ENCODE measurements at regions not wholly inside any gene's neighbourhood (a gene's known extent, or its start where the extent isn't known, plus 50 kb on each side); places are given as distances from the start of the nearest gene placed in this dataset.

DNA sequence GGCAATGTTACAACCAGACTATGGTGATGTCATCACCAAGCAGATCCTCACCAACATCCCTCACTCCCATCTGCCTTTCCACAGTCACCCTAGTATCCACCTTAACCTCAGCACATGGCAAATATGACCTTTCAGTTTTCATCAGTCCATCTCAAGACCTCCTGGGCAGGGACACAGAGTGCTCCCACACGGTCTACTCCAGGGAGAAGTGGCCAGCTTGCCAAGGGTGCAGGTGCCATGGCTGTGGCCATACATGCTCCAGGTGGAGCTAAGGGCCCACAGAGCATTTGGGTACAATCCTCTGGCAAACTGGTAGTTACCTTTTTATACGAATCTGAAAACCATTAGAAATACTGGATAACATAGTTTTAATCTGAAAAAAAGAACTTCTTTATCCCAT, 453.1 kb downstream of the ADCYAP1 start:
- intact Hi-C loops (cut with DNase I; ENCODE audit: low total_unique reads): no loop called here

GRCh38 chr18:1361936-1362335, 457.3 kb downstream of the ADCYAP1 start:
- no peaks in the 10 kb centered on the region for H3K4me1 ChIP-seq
- DNase-seq: no peak
- no peaks in the 10 kb centered on the region for H3K27me3 ChIP-seq
- intact Hi-C loops (cut with DNase I; ENCODE audit: low total_unique reads): no loop called here
- no peak overlapping the region for H3K4me3 ChIP-seq
- H3K27ac ChIP-seq: no peak overlapping the region
- H3K9me3 ChIP-seq: no peaks in the 10 kb centered on the region
- TF ChIP-seq, protein P1, sequence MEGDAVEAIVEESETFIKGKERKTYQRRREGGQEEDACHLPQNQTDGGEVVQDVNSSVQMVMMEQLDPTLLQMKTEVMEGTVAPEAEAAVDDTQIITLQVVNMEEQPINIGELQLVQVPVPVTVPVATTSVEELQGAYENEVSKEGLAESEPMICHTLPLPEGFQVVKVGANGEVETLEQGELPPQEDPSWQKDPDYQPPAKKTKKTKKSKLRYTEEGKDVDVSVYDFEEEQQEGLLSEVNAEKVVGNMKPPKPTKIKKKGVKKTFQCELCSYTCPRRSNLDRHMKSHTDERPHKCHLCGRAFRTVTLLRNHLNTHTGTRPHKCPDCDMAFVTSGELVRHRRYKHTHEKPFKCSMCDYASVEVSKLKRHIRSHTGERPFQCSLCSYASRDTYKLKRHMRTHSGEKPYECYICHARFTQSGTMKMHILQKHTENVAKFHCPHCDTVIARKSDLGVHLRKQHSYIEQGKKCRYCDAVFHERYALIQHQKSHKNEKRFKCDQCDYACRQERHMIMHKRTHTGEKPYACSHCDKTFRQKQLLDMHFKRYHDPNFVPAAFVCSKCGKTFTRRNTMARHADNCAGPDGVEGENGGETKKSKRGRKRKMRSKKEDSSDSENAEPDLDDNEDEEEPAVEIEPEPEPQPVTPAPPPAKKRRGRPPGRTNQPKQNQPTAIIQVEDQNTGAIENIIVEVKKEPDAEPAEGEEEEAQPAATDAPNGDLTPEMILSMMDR (IDR thresholded peaks at IDR 0.05): no peak
- no peaks in the 10 kb centered on the region for H3K36me3 ChIP-seq
- WGBS, 5 donors: 47 to 64% (median 56%) methylated on average over 3 of the region's 3 CpGs

More for the DNA sequence above, 453.1 kb downstream of the ADCYAP1 start:
- H3K9me3 ChIP-seq: no peaks in the 10 kb centered on the region
- no peaks in the 10 kb centered on the region for H3K36me3 ChIP-seq
- WGBS, 5 donors: 71 to 83% (median 77%) methylated on average over 2 of the region's 2 CpGs
- no peak overlapping the region for H3K27ac ChIP-seq
- no peak for TF ChIP-seq EP300 (IDR thresholded peaks at IDR 0.05)
- TF ChIP-seq POLR2AphosphoS5 (IDR thresholded peaks at IDR 0.05): no peak
- no peak for TF ChIP-seq POLR2A (IDR thresholded peaks at IDR 0.05)
- TF ChIP-seq, protein P1 (IDR thresholded peaks at IDR 0.05): no peak
- H3K27me3 ChIP-seq: no peaks in the 10 kb centered on the region
- no peak for DNase-seq
- H3K4me3 ChIP-seq: no peak overlapping the region
- no peaks in the 10 kb centered on the region for H3K4me1 ChIP-seq

GRCh38 chr18:1370552-1370951, 465.9 kb downstream of the ADCYAP1 start:
- intact Hi-C loops (cut with DNase I; ENCODE audit: low total_unique reads): no loop called here
- no peaks in the 10 kb centered on the region for H3K36me3 ChIP-seq
- TF ChIP-seq POLR2A (IDR thresholded peaks at IDR 0.05) (no peak), EP300 (IDR thresholded peaks at IDR 0.05) (no peak), POLR2AphosphoS5 (IDR thresholded peaks at IDR 0.05) (no peak)
- TF ChIP-seq, protein P1 (IDR thresholded peaks at IDR 0.05): no peak
- no peak overlapping the region for H3K4me3 ChIP-seq
- DNase-seq: no peak
- H3K27me3 ChIP-seq: no peaks in the 10 kb centered on the region
- WGBS, 5 donors: 90 to 96% (median 94%) methylated on average over 6 of the region's 6 CpGs
- no peaks in the 10 kb centered on the region for H3K4me1 ChIP-seq
- H3K27ac ChIP-seq: no peak overlapping the region
- H3K9me3 ChIP-seq: no peaks in the 10 kb centered on the region

GRCh38 chr18:1371724-1372123, 467.1 kb downstream of the ADCYAP1 start:
- 65 to 82% (median 72%) methylated on average over 1 of the region's 1 CpG for WGBS, 5 donors
- H3K4me1 ChIP-seq: no peaks in the 10 kb centered on the region

More at GRCh38 chr18:1371724-1372123, 467.1 kb downstream of the ADCYAP1 start:
- Histone ChIP-seq H3K27me3 (no peaks in the 10 kb centered on the region), H3K27ac (no peak overlapping the region), H3K36me3 (no peaks in the 10 kb centered on the region), H3K4me3 (no peak overlapping the region), H3K9me3 (no peaks in the 10 kb centered on the region)
- no peak for DNase-seq
- TF ChIP-seq, protein P1 (IDR thresholded peaks at IDR 0.05): no peak
- TF ChIP-seq EP300 (IDR thresholded peaks at IDR 0.05) (no peak), POLR2A (IDR thresholded peaks at IDR 0.05) (no peak), POLR2AphosphoS5 (IDR thresholded peaks at IDR 0.05) (no peak)
- intact Hi-C loops (cut with DNase I; ENCODE audit: low total_unique reads): no loop called here

Data from stomach (tissue), 8 donors.